Nucleus accumbens (tissue), 56 donors: ENCODE measurements at regions not wholly inside any gene's neighbourhood (a gene's known extent, or its start where the extent isn't known, plus 50 kb on each side); places are given as distances from the start of the nearest gene placed in this dataset.
"Not testable (repeated sequence)": the region's sequence is repeated elsewhere in the genome, so short reads cannot be mapped to it uniquely, and the experiment has no call there.

ENCODE experiments used
- DNase-seq, 56 donors: peaks; one replicate each; lab custom pipeline; 2025; lab: John Stamatoyannopoulos, UW

GRCh38 chr10:62583876-62584615 lies 209.9 kb downstream of the ZNF365 start:
- no peak for DNase-seq

DNA sequence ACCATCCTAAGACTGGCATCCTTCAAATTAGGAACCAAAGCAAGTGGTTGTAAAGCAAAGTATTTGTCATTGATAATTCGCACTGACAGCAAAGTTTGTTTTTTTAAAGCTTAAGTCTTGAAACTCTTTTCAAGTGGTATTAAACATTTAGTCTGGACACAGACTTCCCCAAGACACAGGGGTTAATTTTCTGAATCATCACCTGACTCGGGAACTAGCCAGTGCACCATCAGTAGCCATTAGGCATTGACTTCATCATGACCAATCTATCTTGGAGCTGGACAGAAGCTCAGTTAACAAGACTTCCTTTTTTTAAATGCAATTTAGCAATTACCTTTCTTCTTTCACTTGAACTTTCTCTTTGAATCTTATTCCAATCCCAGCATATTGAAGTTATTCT lies 210.6 kb downstream of the ZNF365 start:
- DNase-seq: no peak

- DNase-seq: no peak
These were observed 211.1 kb downstream of the ZNF365 start for GRCh38 chr10:62585211-62585775.

DNA sequence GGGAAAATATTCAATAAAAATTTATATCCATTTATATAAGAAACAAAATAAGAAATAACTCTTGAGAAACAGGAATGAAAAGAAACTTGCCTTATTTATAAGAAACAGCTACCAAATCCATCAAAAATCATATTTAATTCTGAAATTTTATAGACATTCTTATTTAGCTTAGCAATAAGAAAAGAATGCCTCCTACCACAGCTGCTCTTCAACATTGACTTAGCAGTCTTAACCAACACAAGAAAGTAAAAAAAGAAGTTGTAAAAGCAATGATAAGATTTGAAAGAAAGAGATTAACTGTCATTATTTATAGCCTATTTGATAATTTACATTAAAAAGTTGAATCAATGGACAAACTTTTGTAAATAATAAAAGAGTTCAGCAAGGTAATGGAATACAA lies 212.8 kb downstream of the ZNF365 start:
- no peak for DNase-seq

- DNase-seq: no peak
These were observed 213.9 kb downstream of the ZNF365 start for GRCh38 chr10:62588116-62588515.

DNA sequence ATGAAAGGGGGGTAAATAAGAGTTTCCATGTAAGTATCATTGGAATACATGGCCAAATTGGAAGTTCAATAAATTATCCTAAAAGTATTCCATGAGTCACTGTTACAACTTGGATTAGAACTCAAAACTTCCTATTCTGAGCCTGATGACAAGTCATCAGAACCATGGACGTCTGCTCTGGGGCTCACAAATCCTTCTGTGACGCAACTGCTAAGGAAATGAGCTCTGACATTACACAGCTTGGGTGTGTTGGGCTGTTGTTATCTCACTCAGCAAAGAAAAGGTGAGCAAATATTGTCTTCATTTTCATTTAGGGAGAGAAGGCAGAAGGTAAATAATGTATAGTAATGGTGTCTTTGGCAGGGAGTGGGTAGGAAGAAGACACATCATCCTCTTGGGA lies 214.8 kb upstream of the ADO start:
- no peak for DNase-seq

DNA sequence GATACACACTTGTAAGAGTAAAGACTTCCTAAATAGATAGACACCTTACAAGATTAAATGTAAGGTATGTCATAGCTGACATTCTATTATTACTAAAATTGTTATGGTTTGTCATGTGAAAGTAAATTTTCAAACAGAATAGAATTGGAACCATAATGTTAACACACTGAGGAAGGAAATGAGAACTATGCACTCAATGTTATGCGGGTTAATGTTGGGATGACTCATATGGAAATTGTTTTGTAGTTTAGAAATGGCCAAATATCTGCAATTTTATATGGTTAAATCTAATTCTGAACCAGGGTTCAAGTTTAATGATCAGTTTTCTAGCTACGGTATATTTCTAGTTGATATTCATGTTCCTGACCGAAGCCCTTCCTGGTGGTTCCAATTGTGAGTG lies 214.2 kb upstream of the ADO start:
- DNase-seq: no peak

- DNase-seq: peak in 44 of 56 donors; percentile 3 to 74 (median 22)
These were observed 210.4 kb upstream of the ADO start for GRCh38 chr10:62594093-62594520.

- DNase-seq: no peak
These were observed 207.3 kb upstream of the ADO start for GRCh38 chr10:62597226-62597625.

GRCh38 chr10:62599161-62599560 lies 205.4 kb upstream of the ADO start:
- DNase-seq: no peak

DNA sequence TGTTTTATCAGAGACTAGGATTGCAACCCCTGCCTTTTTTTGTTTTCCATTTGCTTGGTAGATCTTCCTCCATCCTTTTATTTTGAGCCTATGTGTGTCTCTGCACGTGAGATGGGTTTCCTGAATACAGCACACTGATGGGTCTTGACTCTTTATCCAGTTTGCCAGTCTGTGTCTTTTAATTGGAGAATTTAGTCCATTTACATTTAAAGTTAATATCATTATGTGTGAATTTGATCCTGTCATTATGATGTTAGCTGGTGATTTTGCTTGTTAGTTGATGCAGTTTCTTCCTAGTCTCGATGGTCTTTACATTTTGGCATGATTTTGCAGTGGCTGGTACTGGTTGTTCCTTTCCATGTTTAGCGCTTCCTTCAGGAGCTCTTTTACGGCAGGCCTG lies 198.0 kb upstream of the ADO start:
- not testable (repeated sequence) for DNase-seq

GRCh38 chr10:62608189-62608875 lies 196.2 kb upstream of the ADO start:
- not testable (repeated sequence) for DNase-seq

DNA sequence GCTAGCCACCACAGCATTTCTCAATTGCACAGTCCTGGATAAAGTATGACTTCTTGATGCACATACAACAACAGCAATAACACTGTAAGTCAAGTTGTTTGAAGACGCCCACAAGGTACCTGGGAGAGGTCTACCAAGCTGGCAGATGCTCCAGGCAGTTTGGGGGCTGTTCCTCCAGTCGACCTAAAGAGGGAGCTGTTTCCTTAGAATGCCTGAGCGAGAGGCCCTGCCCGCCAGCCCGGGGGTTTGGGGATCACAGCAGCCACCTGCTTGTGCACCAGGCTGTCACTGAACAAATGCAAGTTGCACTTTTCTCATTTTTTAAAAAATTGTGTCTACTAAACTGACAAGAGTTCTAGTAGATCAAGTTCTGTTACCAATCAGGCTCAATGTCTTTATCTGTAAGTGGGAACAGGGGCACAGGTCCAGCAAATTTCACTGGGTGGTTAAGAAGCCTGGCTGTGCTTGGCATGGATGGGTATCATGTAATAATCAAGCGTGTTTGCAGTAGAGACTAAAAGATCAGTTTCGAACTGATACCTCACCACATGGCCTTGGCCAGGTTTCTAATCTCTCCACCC lies 193.8 kb upstream of the ADO start:
- DNase-seq: peak in 31 of 56 donors; percentile 3 to 67 (median 25)

DNA sequence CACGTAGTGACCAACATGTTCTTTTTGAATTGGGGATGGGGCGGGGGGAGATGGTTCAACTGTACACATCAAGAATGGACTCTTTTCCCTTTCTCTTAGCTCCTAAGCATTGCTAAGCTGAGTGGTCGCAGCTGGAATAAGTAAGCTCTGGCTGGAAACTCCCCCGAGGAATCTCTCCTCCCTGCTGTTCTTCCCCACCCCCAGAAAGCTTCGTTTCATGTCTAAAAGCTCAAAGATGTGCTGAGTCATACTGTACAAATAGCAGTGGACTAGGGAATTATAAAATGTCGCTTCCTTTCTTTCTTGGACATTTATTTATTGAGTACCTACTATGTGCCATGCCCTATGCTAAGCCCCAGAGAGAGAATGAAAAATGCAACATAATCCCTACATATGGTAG lies 191.1 kb upstream of the ADO start:
- DNase-seq: no peak

- no peak for DNase-seq
These were observed 190.7 kb upstream of the ADO start for GRCh38 chr10:62613859-62614258.

- DNase-seq: no peak
These were observed 189.9 kb upstream of the ADO start for GRCh38 chr10:62614389-62615157.

GRCh38 chr10:62616885-62617590 lies 187.5 kb upstream of the ADO start:
- DNase-seq: no peak

- no peak for DNase-seq
These were observed 186.9 kb upstream of the ADO start for GRCh38 chr10:62617652-62618051.

DNA sequence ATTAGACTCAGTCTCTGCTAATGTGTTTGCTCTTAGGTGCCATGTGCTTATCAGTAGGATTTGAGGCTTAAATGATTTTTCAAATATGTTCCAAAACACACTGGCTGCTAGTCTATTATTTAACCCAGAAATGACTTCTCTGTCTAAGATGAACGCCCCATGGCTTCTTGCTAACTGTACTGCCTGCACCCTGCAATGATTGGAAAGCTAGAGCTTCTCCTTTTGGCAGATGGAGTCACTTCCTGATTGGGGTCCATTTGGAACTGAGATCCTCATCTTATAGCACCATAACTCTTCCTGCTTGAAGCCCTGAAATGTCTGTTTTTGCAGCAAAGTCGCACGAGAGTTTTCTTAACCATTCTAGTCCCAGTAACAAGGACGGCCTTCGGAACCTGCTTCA lies 186.5 kb upstream of the ADO start:
- DNase-seq: no peak
